ENCODE measurements at regions not wholly inside any gene's neighbourhood (a gene's known extent, or its start where the extent isn't known, plus 50 kb on each side); places are given as distances from the start of the nearest gene placed in this dataset.

- in situ Hi-C loops (cut with MboI; ENCODE audit: low pct_unique_long_range_greater_than_20kb, low sequenced_read_pairs, unreplicated experiment), result no loop called here
- TF ChIP-seq CTCF (IDR thresholded peaks at IDR 0.05; ENCODE audit: extremely low read depth, insufficient read depth, missing control alignments), result no peak
- DNase-seq (ENCODE audit: low spot score), result no peak
Observed at GRCh38 chr3:154791611-154792010, 288.5 kb upstream of the MME start.

GRCh38 chr3:154786724-154787123 is 293.4 kb upstream of the MME start:
- no peak for TF ChIP-seq CTCF (IDR thresholded peaks at IDR 0.05; ENCODE audit: extremely low read depth, insufficient read depth, missing control alignments)
- DNase-seq (ENCODE audit: low spot score), result no peak
- in situ Hi-C loops (cut with MboI; ENCODE audit: low pct_unique_long_range_greater_than_20kb, low sequenced_read_pairs, unreplicated experiment), result no loop called here

- in situ Hi-C loops (cut with MboI; ENCODE audit: low pct_unique_long_range_greater_than_20kb, low sequenced_read_pairs, unreplicated experiment), result no loop called here
- no peak for TF ChIP-seq CTCF (IDR thresholded peaks at IDR 0.05; ENCODE audit: extremely low read depth, insufficient read depth, missing control alignments)
- no peak for DNase-seq (ENCODE audit: low spot score)
Observed at GRCh38 chr3:154783521-154783931, 296.6 kb upstream of the MME start.

- TF ChIP-seq CTCF (IDR thresholded peaks at IDR 0.05; ENCODE audit: extremely low read depth, insufficient read depth, missing control alignments), result no peak
- in situ Hi-C loops (cut with MboI; ENCODE audit: low pct_unique_long_range_greater_than_20kb, low sequenced_read_pairs, unreplicated experiment), result no loop called here
- no peak for DNase-seq (ENCODE audit: low spot score)
Observed at GRCh38 chr3:154783061-154783460, 297.1 kb upstream of the MME start.

GRCh38 chr3:154782151-154782550 is 298.0 kb upstream of the MME start:
- no peak for DNase-seq (ENCODE audit: low spot score)
- in situ Hi-C loops (cut with MboI; ENCODE audit: low pct_unique_long_range_greater_than_20kb, low sequenced_read_pairs, unreplicated experiment), result no loop called here
- no peak for TF ChIP-seq CTCF (IDR thresholded peaks at IDR 0.05; ENCODE audit: extremely low read depth, insufficient read depth, missing control alignments)

GRCh38 chr3:154781595-154781994 is 298.5 kb upstream of the MME start:
- no peak for DNase-seq (ENCODE audit: low spot score)
- in situ Hi-C loops (cut with MboI; ENCODE audit: low pct_unique_long_range_greater_than_20kb, low sequenced_read_pairs, unreplicated experiment), result no loop called here
- no peak for TF ChIP-seq CTCF (IDR thresholded peaks at IDR 0.05; ENCODE audit: extremely low read depth, insufficient read depth, missing control alignments)

- in situ Hi-C loops (cut with MboI; ENCODE audit: low pct_unique_long_range_greater_than_20kb, low sequenced_read_pairs, unreplicated experiment), result no loop called here
- TF ChIP-seq CTCF (IDR thresholded peaks at IDR 0.05; ENCODE audit: extremely low read depth, insufficient read depth, missing control alignments), result no peak
- no peak for DNase-seq (ENCODE audit: low spot score)
Observed at GRCh38 chr3:154780263-154780662, 299.9 kb upstream of the MME start.
